Peyer's patch (tissue), 4 donors: ENCODE measurements at regions not wholly inside any gene's neighbourhood (a gene's known extent, or its start where the extent isn't known, plus 50 kb on each side); places are given as distances from the start of the nearest gene placed in this dataset.

Experiments used
- POLR2A ChIP-seq, 2 donors: fragments of 450-650 bp; IDR thresholded peaks; one replicate each; pipeline ENCODE4 v1.5.1; 2017; ENCODE audit warnings: antibody characterized with exemption in 2 of 2, mild to moderate bottlenecking in 2 of 2, moderate library complexity in 2 of 2
- TF ChIP-seq, protein P1 (sequence below), 6 experiments: fragments of 450-650 bp in 4 of 6; fragments of 200-600 bp in 2 of 6; sonication (generic) in 1 of 6; IDR thresholded peaks; one replicate each; pipeline ENCODE4 v1.5.1; 2017 to 2019; ENCODE audit warnings: antibody characterized with exemption in 6 of 6, mild to moderate bottlenecking in 3 of 6, moderate library complexity in 1 of 6

- TF ChIP-seq, protein P1, sequence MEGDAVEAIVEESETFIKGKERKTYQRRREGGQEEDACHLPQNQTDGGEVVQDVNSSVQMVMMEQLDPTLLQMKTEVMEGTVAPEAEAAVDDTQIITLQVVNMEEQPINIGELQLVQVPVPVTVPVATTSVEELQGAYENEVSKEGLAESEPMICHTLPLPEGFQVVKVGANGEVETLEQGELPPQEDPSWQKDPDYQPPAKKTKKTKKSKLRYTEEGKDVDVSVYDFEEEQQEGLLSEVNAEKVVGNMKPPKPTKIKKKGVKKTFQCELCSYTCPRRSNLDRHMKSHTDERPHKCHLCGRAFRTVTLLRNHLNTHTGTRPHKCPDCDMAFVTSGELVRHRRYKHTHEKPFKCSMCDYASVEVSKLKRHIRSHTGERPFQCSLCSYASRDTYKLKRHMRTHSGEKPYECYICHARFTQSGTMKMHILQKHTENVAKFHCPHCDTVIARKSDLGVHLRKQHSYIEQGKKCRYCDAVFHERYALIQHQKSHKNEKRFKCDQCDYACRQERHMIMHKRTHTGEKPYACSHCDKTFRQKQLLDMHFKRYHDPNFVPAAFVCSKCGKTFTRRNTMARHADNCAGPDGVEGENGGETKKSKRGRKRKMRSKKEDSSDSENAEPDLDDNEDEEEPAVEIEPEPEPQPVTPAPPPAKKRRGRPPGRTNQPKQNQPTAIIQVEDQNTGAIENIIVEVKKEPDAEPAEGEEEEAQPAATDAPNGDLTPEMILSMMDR (IDR thresholded peaks at IDR 0.05), result no peak
- no peak for TF ChIP-seq POLR2A (IDR thresholded peaks at IDR 0.05)
Observed at GRCh38 chr17:77416105-77416713, 275.4 kb downstream of the SEC14L1 start.
